Gastrocnemius medialis (tissue), 4 donors: ENCODE measurements at regions not wholly inside any gene's neighbourhood (a gene's known extent, or its start where the extent isn't known, plus 50 kb on each side); places are given as distances from the start of the nearest gene placed in this dataset.

ENCODE experiments used
- POLR2A ChIP-seq, 2 donors: fragments of 450-650 bp; IDR thresholded peaks; one replicate each; pipeline ENCODE4 v1.6.1; 2017; ENCODE audit warnings: antibody characterized with exemption in 2 of 2, mild to moderate bottlenecking in 2 of 2, moderate library complexity in 2 of 2
- TF ChIP-seq, protein P1 (sequence below), 5 experiments: fragments of 450-650 bp in 3 of 5; fragments of 200-600 bp in 2 of 5; sonication (generic) in 2 of 5; IDR thresholded peaks in 4 of 5; conservative IDR thresholded peaks in 1 of 5; 1 replicate in 4 of 5; 2 replicates in 1 of 5; pipeline ENCODE4 v1.5.1; 2016 to 2019; ENCODE audit warnings: antibody characterized with exemption in 5 of 5, mild to moderate bottlenecking in 3 of 5, moderate library complexity in 3 of 5

DNA sequence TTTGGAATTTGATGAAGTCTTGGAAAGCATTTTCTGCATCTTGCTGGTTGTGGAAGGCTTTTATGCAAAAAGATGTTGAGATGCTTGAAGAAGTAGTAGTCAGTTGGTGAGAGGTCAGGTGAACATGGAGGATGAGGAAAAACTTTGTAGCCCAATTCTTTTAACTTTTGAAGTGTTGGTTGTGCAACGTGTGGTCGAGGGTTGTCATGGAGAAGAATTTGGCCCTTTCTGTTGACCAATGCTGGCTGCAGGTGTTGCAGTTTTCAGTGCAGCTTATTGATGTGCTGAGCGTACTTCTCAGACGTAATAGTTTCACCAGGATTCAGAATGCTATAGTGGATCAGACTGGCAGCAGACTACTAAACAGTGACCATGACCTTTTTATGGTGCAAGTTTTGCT, 508.4 kb upstream of the MAP2 start:
- TF ChIP-seq, protein P1, sequence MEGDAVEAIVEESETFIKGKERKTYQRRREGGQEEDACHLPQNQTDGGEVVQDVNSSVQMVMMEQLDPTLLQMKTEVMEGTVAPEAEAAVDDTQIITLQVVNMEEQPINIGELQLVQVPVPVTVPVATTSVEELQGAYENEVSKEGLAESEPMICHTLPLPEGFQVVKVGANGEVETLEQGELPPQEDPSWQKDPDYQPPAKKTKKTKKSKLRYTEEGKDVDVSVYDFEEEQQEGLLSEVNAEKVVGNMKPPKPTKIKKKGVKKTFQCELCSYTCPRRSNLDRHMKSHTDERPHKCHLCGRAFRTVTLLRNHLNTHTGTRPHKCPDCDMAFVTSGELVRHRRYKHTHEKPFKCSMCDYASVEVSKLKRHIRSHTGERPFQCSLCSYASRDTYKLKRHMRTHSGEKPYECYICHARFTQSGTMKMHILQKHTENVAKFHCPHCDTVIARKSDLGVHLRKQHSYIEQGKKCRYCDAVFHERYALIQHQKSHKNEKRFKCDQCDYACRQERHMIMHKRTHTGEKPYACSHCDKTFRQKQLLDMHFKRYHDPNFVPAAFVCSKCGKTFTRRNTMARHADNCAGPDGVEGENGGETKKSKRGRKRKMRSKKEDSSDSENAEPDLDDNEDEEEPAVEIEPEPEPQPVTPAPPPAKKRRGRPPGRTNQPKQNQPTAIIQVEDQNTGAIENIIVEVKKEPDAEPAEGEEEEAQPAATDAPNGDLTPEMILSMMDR (IDR thresholded peaks at IDR 0.05 in 4 of 5, conservative IDR thresholded peaks at IDR 0.05 in 1 of 5) = no peak
- no peak for TF ChIP-seq POLR2A (IDR thresholded peaks at IDR 0.05)
